Uterus (tissue), 2 donors: ENCODE measurements at regions not wholly inside any gene's neighbourhood (a gene's known extent, or its start where the extent isn't known, plus 50 kb on each side); places are given as distances from the start of the nearest gene placed in this dataset.

Experiments used
- CTCF ChIP-seq, 4 experiments: fragments of 200-600 bp in 2 of 4; fragments of 450-650 bp in 2 of 4; sonication (generic) in 2 of 4; IDR thresholded peaks; one replicate each; pipeline ENCODE4 v1.5.1; 2016 to 2019; ENCODE audit warnings: antibody characterized with exemption in 4 of 4, mild to moderate bottlenecking in 2 of 4, moderate library complexity in 1 of 4
- POLR2A ChIP-seq, 2 donors: fragments of 450-650 bp; IDR thresholded peaks; one replicate each; pipeline ENCODE4 v1.6.1; 2016; ENCODE audit warnings: antibody characterized with exemption in 2 of 2, mild to moderate bottlenecking in 1 of 2, moderate library complexity in 1 of 2

- TF ChIP-seq CTCF (IDR thresholded peaks at IDR 0.05) (no peak), POLR2A (IDR thresholded peaks at IDR 0.05) (no peak)
Observed at GRCh38 chr3:102098130-102098885, 249.0 kb downstream of the NFKBIZ start.
